NCI-H1694 treated with DMSO at 0.1 percent for 48 hours (cell line): ENCODE measurements at regions not wholly inside any gene's neighbourhood (a gene's known extent, or its start where the extent isn't known, plus 50 kb on each side); places are given as distances from the start of the nearest gene placed in this dataset.

Experiments used
- DNase-seq: peaks from one replicate; lab custom pipeline; 2025; lab: John Stamatoyannopoulos, UW

- DNase-seq = no peak
Measured at GRCh38 chr20:51266353-51266752, 243.4 kb upstream of the KCNG1 start.

GRCh38 chr20:51265361-51265760 lies 242.5 kb upstream of the KCNG1 start:
- no peak for DNase-seq

GRCh38 chr20:51262240-51262639 lies 239.3 kb upstream of the KCNG1 start:
- DNase-seq = no peak

- no peak for DNase-seq
Measured at GRCh38 chr20:51259455-51259854, 236.5 kb upstream of the KCNG1 start.

- no peak for DNase-seq
Measured at GRCh38 chr20:51258582-51259165, 235.8 kb upstream of the KCNG1 start.

GRCh38 chr20:51255417-51255816 lies 232.5 kb upstream of the KCNG1 start:
- DNase-seq = no peak

- no peak for DNase-seq
Measured at GRCh38 chr20:51253280-51253679, 230.4 kb upstream of the KCNG1 start.

GRCh38 chr20:51249781-51250180 lies 226.9 kb upstream of the KCNG1 start:
- DNase-seq = no peak

- no peak for DNase-seq
Measured at GRCh38 chr20:51249215-51249614, 226.3 kb upstream of the KCNG1 start.

- no peak for DNase-seq
Measured at GRCh38 chr20:51244466-51244865, 221.6 kb upstream of the KCNG1 start.

GRCh38 chr20:51238675-51239305 lies 215.9 kb upstream of the KCNG1 start:
- DNase-seq = no peak

GRCh38 chr20:51237791-51238190 lies 214.9 kb upstream of the KCNG1 start:
- no peak for DNase-seq

GRCh38 chr20:51237278-51237677 lies 214.4 kb upstream of the KCNG1 start:
- no peak for DNase-seq

- no peak for DNase-seq
Measured at GRCh38 chr20:51236421-51236820, 213.5 kb upstream of the KCNG1 start.

GRCh38 chr20:51233345-51233744 lies 210.4 kb upstream of the KCNG1 start:
- DNase-seq = no peak

GRCh38 chr20:51230727-51231126 lies 207.8 kb upstream of the KCNG1 start:
- no peak for DNase-seq

- DNase-seq = no peak
Measured at GRCh38 chr20:51228763-51229162, 205.9 kb upstream of the KCNG1 start.

GRCh38 chr20:51227744-51228143 lies 204.8 kb upstream of the KCNG1 start:
- DNase-seq = no peak

- DNase-seq = no peak
Measured at GRCh38 chr20:51223183-51223720, 200.3 kb upstream of the KCNG1 start.

GRCh38 chr20:51221791-51222408 lies 199.0 kb upstream of the KCNG1 start:
- DNase-seq = no peak

- no peak for DNase-seq
Measured at GRCh38 chr20:51221103-51221502, 198.2 kb upstream of the KCNG1 start.

- DNase-seq = no peak
Measured at GRCh38 chr20:51220293-51220706, 197.4 kb upstream of the KCNG1 start.

GRCh38 chr20:51219544-51219943 lies 196.6 kb upstream of the KCNG1 start:
- no peak for DNase-seq
